NCI-H82 (cell line): ENCODE measurements at regions not wholly inside any gene's neighbourhood (a gene's known extent, or its start where the extent isn't known, plus 50 kb on each side); places are given as distances from the start of the nearest gene placed in this dataset.
A peak's percentile ranks its signal among the peaks of the same experiment; 100 is the strongest.

Experiments used
- DNase-seq: peaks from one replicate; lab custom pipeline; 2025; lab: John Stamatoyannopoulos, UW

DNA sequence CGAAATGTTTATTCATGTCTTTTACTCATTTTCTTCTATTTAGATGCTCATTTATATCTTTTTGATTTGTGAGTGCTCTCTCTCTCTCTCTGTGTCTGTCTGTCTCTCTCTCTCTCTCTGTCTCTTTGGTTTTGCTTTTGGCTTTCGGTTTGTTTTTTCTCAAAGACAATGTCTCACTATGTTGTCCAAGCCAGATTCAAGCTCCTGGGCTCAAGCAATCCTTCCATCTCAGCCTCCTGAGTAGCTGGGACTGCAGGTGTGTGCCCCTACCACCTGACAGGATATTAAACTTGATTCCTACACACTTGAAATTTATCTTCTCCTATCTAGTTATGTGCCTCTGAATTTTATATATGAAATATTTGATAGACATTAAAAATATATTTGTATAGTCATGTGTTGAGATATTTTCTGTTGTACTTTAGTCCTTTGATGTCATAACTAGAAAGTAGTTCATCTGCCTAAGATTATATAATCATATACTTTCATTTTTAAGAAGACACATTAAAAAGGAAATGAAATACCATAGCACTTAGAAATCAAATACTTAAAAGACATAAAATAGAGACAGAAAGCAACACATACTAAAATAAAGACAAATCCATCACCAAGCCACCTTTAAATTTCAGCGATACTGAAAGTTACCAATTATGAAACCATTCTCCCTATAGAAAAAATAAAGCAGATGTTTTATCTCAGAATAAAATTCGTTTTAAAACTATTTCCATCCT is 68.1 kb upstream of the SFMBT2 start:
- DNase-seq: no peak

DNA sequence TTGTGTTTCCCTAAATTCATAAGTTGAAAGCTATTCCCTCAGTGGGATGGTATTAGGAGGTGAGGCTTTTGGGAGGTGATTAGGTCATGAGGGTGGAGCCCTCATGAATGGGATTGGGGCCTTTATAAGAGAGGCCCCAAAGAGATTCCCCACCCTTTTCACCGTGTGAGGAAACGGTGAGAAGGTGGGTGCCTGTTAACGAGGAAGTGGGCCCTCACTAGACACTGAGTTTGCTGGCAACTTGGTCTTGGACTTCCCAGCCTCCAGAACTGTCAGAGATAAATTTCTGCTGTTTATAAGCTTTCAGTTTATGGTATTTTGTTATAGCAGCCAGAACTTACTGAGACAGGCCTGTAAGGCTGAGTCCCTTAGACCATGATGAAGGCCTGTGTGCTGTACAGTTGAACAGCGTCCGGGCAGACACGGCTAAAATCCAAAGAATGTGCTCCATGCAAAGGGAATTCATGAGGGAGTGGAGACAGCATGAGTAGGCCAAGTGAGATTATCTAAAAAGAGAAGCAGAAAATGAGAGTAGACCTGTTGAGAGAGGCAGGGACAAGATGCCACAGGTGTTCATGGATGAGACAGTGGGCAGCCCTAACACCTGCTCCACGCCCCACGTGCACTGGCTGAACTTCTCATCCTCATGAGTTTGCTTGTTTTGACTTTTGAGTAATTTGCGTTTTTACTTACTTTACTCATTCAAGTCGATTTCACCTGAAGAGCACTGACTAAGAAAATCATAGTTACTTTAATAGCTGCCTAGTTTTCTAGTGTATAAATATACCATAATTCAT is 66.9 kb upstream of the SFMBT2 start:
- DNase-seq: no peak

DNA sequence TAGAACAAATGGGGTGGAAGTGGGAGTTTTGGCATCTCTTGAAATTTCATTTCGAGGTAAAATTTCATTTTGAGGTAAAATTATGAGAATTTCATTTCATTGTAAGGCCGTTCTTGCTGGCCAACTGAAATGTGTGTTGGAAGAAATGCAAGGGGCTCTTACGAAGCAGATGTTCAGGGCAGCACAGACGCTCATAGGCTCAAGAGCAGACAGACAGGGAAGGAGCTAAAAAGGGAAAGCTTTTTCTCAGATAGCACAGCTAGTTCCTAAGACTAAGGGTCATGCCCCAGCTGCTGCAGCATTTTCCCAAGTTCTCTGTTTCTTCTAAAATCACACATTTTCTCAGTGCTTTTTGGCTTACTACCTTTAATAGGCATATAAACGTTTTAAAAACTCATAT is 65.1 kb upstream of the SFMBT2 start:
- DNase-seq: no peak

DNA sequence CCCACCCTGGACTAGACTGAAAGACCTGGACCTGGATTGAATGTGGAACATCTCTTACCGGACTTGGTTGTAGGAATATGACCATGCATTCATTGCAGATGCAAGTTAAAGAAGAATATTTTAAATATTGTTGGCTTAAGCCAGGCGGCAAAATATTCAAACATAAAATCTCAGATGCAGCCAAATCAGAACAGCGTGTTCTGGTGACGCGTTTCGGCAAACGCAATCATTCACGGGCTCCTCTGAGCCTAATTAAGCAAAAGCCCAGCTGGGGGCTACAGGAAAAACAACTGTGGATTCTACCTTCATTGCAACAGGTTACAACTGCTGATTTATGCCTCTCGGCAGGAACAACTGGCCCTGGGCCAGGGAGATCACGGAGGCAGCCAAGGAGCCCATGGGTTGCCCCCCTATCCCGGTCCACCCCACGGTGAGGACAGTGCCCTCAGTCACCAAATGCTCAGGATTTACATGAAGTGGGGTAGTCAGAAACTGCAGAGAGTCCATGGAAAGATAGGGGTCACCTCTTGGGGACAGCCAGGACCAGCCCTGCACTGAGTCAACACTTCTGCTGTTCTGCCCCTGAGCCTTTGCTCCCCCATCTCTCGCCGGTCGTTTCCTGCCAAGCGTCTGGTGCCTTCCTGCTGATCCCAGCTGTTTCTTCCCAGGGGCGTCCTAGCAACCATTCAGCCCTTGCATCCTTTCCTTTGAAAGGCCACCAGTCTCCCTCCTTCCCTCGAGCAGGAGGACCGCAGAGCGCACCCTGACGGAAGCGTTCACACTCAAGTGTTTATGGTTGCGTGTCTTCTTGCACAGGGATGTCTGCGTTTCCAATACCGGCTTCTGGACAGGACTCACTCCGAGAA is 64.4 kb upstream of the SFMBT2 start:
- peak; percentile 21 for DNase-seq

DNA sequence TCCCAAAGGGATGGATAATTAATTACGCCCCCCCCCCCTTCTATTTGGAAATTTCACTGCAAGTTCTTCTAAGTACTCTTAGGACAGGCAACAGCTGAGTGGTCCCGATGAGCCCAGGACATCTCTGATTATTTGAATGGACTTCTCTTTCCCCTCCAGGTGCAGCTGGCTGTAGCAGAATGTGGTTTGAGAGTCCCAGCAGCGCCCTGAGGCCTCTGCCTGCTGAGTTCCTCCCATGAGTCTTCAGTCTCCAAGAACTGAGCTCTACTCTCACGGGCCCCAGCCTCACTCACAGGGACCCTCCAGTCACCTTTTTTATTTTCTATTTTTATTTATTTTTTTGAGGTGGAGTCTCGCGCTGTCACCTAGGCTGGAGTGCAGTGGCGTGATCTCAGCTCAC is 63.6 kb upstream of the SFMBT2 start:
- no peak for DNase-seq

DNA sequence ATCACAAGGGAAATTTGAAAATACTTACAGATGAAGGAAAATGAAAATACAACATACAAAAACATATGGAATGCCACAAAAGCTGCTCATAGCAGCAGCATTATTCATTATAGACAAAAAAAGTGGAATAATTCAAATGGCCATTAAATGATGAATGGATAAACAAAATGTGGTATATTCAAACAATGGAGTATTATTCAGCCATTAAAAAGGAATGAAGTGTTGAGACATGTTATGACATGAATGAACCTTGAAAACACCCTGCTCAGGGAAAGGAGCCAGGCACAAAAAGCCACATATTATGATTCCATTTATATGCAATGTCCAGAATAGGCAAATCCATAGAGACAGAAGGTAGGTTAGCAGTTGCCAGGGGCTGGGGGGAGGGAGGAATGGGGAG is 62.6 kb upstream of the SFMBT2 start:
- DNase-seq: no peak

DNA sequence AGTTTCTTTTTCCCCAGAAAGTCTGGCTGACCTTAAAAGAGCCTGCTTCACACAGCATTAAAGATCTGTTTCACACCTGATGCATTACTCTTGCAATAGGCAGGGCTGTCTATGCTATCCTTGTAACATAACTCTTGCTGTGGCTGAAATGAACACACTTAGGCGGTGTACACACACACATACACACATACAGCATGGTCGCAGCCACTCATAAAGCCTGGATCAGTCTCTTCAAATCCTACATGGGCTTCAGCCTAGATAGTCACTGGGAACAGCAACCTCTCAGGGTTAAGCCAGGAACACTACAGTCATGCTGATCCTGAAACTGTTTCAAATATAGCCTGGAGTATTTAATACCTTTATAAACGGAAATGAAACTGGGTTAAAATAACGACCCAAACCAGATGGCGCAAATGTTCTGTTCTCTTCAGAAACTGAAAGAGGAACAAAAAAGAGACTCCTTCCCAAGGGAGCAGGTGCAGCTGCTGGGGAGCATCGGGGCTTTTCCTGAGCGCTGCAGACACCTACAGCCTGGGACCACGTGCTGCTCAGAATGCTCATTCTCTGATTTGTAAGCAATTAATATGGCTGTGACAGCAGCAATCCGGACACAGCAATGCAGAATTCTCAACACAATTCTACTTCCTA is 61.0 kb upstream of the SFMBT2 start:
- no peak for DNase-seq

DNA sequence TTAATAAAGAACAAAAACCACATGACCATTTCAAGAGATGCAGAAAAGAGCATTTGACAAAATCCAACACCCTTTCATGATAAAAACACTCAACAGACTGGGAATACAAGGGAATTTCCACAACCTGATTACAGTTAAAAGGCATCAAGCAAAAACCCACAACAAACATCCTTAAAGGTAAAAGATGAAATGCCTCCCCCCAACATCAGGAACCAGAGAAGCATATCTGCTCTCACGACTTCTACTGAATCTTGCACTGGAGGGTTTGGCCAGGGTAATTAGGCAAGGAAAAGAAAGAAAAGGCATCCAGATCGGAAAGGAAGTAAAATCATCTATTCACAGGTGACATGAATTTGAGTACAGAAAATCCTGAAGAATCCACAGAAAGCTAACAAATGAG is 59.5 kb upstream of the SFMBT2 start:
- DNase-seq: no peak

DNA sequence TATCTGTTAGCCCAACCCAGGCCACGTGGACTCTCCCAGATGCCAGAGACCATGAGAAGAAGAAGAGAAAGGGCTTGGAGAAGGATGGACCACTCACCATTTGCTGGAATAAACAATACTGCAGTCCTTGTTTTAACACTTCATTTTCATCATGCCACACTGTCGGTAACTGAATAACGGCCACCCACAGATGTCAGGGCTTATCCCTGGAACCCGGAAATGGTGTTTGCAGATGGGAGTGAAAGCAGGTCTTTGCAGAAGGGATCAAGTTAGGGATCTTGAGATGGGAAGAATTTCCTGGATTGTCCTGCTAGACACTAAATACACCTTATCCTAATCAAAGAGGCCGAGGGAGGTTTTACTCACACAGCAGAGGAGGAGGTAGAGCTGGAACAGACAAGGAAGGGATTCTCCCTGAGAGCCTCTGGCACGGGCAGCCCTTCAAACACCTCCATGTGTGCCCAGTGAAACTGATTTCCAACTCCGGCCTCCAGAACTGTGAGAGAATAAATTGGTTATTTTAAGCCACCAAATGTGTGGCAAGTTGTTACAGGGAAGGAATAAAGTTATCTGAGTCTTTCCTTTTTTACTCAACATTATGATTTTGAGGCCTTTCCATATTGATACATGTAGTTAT is 56.3 kb upstream of the SFMBT2 start:
- DNase-seq: no peak

DNA sequence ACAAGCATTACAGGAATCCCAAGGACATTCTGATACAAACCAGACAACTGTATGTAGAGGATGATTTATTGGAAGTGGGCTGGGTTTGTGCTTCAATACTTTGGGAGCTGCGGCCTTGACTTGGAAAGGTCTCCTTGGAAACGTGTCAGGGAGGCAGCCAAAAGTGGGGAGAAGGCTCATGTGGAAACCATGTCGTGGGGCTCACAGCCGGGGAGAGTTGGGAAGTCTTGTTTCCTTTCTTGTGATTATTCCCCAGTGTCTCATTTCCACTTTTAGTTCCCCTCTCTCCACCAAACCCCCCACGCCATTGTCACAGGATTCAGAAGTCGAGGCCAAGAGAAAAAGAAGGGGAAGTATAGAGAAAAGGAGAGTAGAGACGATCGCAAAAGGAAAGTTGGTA is 53.9 kb upstream of the SFMBT2 start:
- DNase-seq: no peak
